ENCODE measurements at regions not wholly inside any gene's neighbourhood (a gene's known extent, or its start where the extent isn't known, plus 50 kb on each side); places are given as distances from the start of the nearest gene placed in this dataset.

- TF ChIP-seq POLR2AphosphoS5 (IDR thresholded peaks at IDR 0.05; ENCODE audit: borderline replicate concordance, low read depth, low read length) (no peak), EZH2 (IDR thresholded peaks at IDR 0.05) (no peak), FOXP2 (optimal IDR thresholded peaks at IDR 0.05; ENCODE audit: control extremely low read depth, extremely low read length, insufficient read depth) (no peak)
These were observed 111.0 kb upstream of the SLC25A48 start for GRCh38 chr5:135723491-135723890.
